ENCODE measurements at regions not wholly inside any gene's neighbourhood (a gene's known extent, or its start where the extent isn't known, plus 50 kb on each side); places are given as distances from the start of the nearest gene placed in this dataset.

- no peak for TF ChIP-seq EZH2 (IDR thresholded peaks at IDR 0.05; ENCODE audit: low read length)
- no peak for TF ChIP-seq CTCF (optimal IDR thresholded peaks at IDR 0.05 in 1 of 3, IDR thresholded peaks at IDR 0.05 in 1 of 3, conservative IDR thresholded peaks at IDR 0.05 in 1 of 3; ENCODE audit: extremely low read depth in 1 of 3, insufficient read depth in 2 of 3, low read length in 3 of 3)
- Histone ChIP-seq H3K4me1 (ENCODE audit: control insufficient read depth, extremely low read depth, insufficient read depth, low read length) (no peaks in the 10 kb centered on the region), H3K27ac (ENCODE audit: control insufficient read depth, insufficient read depth, low read length) (no peak overlapping the region), H3K9ac (ENCODE audit: control insufficient read depth, extremely low read depth, insufficient read depth, low read length) (no peak overlapping the region), H3K4me3 (ENCODE audit: control insufficient read depth in 2 of 3, extremely low read depth in 1 of 3, insufficient read depth in 2 of 3, low read depth in 1 of 3, low read length in 3 of 3) (no peak overlapping the region), H2AFZ (ENCODE audit: control insufficient read depth, low read length) (no peak overlapping the region), H3K79me2 (ENCODE audit: control insufficient read depth, insufficient read depth, low read length) (no peaks in the 10 kb centered on the region), H3K9me3 (ENCODE audit: control insufficient read depth, low read depth, low read length) (no peaks in the 10 kb centered on the region), H3K36me3 (ENCODE audit: control insufficient read depth in 2 of 2, extremely low read depth in 1 of 2, insufficient read depth in 2 of 2, low read length in 2 of 2) (no peaks in the 10 kb centered on the region), H3K27me3 (ENCODE audit: control insufficient read depth, extremely low read depth, insufficient read depth, low read length) (no peaks in the 10 kb centered on the region), H3K9me1 (ENCODE audit: control insufficient read depth, extremely low read depth, insufficient read depth, low read length) (no peaks in the 10 kb centered on the region), H4K20me1 (ENCODE audit: control insufficient read depth, extremely low read depth, insufficient read depth, low read length) (no peaks in the 10 kb centered on the region), H3K4me2 (ENCODE audit: control insufficient read depth, extremely low read depth, insufficient read depth, low read depth, low read length) (no peak overlapping the region)
- FAIRE-seq, result no peak
- DNase-seq (ENCODE audit: low read depth, low spot score), result no peak
- dilution Hi-C loops (cut with MboI; ENCODE audit: extremely low pct_ligation_motif_present, low sequenced_read_pairs), result no loop called here
Observed at GRCh38 chr15:88992912-88993376, 79.8 kb upstream of the MFGE8 start.

DNA sequence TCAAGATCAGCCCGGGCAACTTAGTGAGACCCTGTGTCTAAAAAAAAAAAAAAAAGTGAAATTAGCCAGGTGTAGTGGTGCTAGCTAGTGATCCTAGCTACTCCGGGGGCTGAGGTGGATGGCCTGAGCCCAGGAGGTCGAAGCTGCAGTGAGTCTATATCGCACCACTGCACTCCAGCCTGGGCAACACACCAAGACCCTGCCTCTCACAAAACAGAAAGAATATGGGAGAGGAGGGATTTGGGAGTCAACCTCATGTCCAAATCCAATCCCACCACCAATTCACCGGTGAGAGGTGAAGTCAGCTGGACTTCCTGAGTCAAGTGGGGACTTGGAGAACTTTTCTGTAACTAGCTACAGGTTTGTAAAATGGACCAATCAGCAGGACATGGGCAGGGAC lies 80.5 kb upstream of the MFGE8 start:
- Histone ChIP-seq H3K9ac (ENCODE audit: control insufficient read depth, extremely low read depth, insufficient read depth, low read length) (no peak overlapping the region), H3K4me3 (ENCODE audit: control insufficient read depth in 2 of 3, extremely low read depth in 1 of 3, insufficient read depth in 2 of 3, low read depth in 1 of 3, low read length in 3 of 3) (no peak overlapping the region), H2AFZ (ENCODE audit: control insufficient read depth, low read length) (no peak overlapping the region), H3K79me2 (ENCODE audit: control insufficient read depth, insufficient read depth, low read length) (no peaks in the 10 kb centered on the region), H3K27me3 (ENCODE audit: control insufficient read depth, extremely low read depth, insufficient read depth, low read length) (no peaks in the 10 kb centered on the region), H3K27ac (ENCODE audit: control insufficient read depth, insufficient read depth, low read length) (no peak overlapping the region), H3K4me1 (ENCODE audit: control insufficient read depth, extremely low read depth, insufficient read depth, low read length) (no peaks in the 10 kb centered on the region), H3K9me1 (ENCODE audit: control insufficient read depth, extremely low read depth, insufficient read depth, low read length) (no peaks in the 10 kb centered on the region), H3K9me3 (ENCODE audit: control insufficient read depth, low read depth, low read length) (no peaks in the 10 kb centered on the region), H3K4me2 (ENCODE audit: control insufficient read depth, extremely low read depth, insufficient read depth, low read depth, low read length) (no peak overlapping the region), H3K36me3 (ENCODE audit: control insufficient read depth in 2 of 2, extremely low read depth in 1 of 2, insufficient read depth in 2 of 2, low read length in 2 of 2) (no peaks in the 10 kb centered on the region), H4K20me1 (ENCODE audit: control insufficient read depth, extremely low read depth, insufficient read depth, low read length) (no peaks in the 10 kb centered on the region)
- dilution Hi-C loops (cut with MboI; ENCODE audit: extremely low pct_ligation_motif_present, low sequenced_read_pairs), result no loop called here
- FAIRE-seq (no peak), DNase-seq (ENCODE audit: low read depth, low spot score) (no peak)
- TF ChIP-seq CTCF (optimal IDR thresholded peaks at IDR 0.05 in 1 of 3, IDR thresholded peaks at IDR 0.05 in 1 of 3, conservative IDR thresholded peaks at IDR 0.05 in 1 of 3; ENCODE audit: extremely low read depth in 1 of 3, insufficient read depth in 2 of 3, low read length in 3 of 3) (no peak), EZH2 (IDR thresholded peaks at IDR 0.05; ENCODE audit: low read length) (no peak)

Measured in keratinocyte (primary cell).